GM19468 (cell line): ENCODE measurements at regions not wholly inside any gene's neighbourhood (a gene's known extent, or its start where the extent isn't known, plus 50 kb on each side); places are given as distances from the start of the nearest gene placed in this dataset.
"Not testable (repeated sequence)": the region's sequence is repeated elsewhere in the genome, so short reads cannot be mapped to it uniquely, and the experiment has no call there.

Source experiments
- ATAC-seq: cut with Tn5 transposase; IDR thresholded peaks from one replicate; pipeline ENCODE4 v1.9.1; 2021; ENCODE audit warnings: mild to moderate bottlenecking, moderate library complexity, moderate number of reproducible peaks; ENCODE audit not compliant: unreplicated experiment; ENCODE audit errors: extremely low read depth

DNA sequence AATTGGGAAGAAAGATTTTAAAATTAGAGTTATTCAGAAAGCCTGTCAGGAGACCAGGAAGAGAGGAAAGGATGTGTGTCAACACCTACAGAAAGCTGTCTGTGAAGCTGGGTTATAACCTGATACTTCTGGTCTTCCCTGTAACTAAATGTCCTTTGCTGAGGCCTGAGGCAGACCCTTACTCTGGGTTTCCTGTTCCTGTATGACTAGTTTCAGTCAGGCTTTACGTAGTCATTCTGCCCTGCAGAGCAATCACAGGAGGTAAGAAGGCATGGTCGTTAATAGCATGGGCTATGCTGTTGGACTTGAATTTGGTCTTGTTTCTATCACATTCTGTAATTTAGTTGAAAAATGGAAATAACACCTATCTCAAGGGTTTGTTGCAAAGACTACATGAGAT is 110.5 kb upstream of the IGFBP7 start:
- no peak for ATAC-seq

DNA sequence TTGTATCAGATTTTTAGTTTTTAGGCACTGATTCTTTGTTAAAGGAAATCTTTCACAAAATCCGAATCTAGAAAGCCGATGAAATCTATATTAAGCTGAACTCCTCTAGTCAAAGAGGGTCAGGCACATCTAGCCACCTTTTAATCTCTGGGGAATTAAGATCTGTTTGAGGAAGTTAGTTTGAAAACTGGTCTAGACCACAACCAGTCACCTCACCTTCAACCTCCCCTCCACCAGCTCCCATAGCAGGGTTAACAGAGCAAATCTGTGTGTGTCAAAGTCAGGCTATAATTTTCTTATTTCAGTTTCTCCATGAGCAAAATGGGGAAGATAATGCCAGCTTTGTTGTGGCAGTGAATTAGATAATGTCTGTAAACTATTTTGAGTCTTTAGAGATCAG is 110.0 kb upstream of the IGFBP7 start:
- ATAC-seq, result no peak

DNA sequence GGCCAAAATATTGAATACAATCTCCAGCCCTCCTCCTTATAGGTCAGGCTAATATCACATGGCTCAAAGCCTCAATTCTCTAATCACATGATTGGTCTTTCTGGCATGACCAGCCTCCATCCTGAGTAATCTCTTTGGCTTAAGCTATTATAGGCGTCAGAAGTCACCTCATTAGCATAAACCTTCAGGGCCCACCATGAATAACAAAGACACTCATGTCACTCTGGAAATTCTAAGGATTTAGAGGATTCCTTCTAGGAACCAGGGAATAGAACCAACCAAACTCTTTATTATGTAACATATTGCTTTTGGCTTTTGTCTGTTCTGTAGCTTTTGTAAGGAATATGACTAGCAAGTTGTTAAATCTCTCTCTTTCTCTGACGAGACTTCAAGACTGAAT is 109.2 kb upstream of the IGFBP7 start:
- ATAC-seq, result no peak

DNA sequence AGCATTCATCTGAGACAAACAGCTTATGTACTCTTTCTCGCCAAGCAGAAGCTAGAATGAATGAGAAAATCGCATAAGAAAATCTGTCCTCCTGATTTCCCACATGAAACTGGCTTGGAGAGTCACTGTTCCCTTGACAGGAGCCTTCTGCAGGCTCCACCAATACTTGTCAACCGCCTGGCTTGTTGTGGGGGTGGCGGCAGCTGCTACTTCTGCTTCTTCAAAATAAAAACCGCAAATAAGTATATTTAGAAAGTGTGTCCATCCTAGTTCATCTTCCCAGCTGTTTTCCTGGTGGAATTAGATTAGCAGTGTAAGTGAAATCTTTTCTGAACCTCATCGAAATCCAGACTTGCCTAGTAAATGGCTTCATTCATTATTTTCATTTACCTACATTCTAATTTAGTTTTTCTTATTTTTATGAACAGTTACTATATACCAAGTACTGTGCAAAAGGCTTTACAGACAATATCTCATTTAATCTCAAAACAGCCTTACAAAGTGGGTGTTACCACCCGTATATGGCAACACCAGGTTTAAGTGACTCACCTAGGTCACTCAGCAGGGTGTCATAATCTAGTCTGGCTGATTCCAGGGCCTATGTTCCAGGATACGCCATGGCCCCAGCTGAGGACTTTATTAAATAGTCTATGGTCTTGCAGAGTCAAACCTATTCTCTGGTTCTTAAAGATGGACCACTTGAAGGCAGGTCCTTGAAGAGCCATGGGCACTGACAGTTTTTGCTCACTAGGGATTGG is 104.6 kb upstream of the IGFBP7 start:
- ATAC-seq, result no peak

DNA sequence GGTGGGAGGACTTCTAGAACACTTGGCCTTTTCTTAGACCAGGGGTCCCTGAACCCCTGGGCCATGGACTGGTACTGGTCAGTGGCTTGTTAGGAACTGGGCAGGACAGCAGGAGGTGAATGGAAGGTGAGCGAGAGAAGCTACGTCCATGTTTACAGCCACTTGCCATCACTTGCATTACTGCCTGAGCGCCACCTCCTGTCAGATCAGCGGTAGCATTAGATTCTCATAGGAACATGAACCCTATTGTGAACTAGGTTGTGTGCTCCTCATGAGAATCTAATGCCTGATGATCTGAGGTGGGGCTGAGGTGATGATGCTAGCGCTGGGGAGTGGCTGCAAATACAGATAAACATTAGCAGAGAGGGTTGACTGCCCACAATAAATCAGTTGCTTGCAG is 100.9 kb upstream of the IGFBP7 start:
- ATAC-seq, result no peak

DNA sequence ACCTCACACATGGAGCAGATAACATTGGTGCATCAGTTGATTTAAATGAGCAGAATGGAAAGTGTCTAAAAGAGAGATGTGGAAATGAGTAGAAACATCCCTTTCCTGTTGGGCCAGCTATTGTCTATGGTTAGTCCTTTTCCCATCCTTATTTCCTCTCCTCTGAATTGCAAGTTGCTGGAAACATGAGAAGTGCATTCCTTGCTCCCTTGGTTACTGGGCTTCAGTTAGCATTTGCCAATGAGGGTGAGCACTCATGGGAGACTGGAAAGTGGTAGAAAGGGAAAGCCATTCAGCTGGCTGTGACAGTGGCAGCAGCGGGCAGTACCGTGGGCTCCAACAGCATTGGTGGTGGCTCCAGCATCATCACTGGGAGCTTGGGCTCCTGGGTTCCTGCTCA is 96.0 kb upstream of the IGFBP7 start:
- no peak for ATAC-seq

DNA sequence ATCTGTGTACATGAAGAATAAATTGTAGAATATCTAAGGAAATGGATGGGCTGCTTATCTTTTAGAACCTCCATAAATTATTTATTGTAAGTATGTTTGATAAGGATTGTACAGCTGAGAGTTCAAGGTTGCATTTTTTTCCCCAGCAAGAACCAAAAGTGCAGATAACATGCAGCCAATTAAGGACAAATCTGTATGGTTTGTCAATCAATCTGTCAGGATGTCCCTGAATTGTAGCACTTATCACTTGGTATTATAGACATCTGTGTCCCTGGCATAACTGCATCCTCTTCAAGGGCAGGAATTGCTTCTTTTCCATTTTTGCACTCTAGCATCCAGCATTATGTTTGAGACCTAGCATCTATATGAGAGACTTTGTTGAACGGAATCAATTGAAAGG is 95.4 kb upstream of the IGFBP7 start:
- no peak for ATAC-seq

DNA sequence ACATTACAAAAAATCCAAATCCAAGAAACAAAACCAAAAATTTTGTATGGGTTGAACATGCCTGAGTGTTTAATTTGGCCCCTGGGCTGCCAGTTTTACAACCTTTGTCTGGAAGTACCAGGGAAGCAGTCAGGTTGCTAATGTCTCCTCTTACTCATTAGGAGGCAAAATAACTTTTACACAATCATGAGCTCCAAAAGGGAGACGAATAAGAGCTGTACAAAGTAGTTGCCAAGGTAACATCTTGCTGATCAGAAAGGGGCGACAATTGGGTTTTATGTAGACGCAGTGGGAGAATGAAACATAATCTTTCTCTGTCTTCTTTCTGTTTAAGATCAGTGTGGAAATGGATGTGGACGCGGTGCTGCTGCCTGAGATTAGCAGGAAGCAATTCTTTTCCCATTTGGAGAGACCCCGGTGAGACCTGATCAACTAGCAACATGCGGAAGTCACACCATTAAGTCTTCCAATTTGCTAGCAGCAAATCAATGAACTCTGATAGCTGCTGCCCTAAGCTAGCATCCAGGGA is 90.7 kb upstream of the IGFBP7 start:
- ATAC-seq, result no peak

DNA sequence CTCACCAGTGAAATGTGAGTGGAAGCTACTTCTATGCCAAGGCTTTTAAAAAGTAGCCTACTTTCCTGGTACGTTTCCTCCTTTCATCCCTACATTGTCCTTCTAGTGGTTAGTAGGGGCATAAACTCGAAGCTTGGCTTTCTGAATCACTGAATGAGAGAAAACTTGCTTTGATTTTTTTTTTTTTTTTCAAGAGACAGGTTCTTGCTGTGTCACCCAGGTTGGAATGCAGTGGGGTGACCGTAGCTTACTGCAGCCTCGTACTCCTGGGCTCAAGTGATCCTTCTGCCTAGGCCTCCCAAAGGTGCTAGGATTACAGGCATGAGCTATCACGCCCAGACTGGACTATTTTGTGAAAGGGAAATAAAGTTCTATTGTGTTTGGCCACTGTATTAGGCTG is 89.1 kb upstream of the IGFBP7 start:
- no peak for ATAC-seq

DNA sequence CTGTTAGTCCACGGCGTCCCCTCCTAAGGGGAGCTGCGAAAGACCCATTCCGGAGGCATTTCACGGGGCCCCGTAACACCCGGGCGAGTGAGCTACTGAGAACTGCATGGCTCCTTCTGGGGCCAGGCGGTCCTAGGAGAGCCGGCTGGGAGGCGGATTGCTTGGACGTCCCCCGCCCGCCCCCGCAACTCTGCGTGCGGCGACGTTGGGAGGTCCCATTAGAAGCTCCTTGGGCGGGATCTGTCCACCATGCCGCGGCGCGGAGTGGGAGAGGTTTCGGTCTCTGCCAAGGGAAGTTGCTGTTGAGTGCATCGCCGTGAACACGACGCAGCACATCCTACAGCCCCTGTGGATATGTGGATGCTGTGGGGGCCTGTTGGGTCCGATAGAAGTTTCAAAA is 85.4 kb upstream of the IGFBP7 start:
- ATAC-seq, result no peak

DNA sequence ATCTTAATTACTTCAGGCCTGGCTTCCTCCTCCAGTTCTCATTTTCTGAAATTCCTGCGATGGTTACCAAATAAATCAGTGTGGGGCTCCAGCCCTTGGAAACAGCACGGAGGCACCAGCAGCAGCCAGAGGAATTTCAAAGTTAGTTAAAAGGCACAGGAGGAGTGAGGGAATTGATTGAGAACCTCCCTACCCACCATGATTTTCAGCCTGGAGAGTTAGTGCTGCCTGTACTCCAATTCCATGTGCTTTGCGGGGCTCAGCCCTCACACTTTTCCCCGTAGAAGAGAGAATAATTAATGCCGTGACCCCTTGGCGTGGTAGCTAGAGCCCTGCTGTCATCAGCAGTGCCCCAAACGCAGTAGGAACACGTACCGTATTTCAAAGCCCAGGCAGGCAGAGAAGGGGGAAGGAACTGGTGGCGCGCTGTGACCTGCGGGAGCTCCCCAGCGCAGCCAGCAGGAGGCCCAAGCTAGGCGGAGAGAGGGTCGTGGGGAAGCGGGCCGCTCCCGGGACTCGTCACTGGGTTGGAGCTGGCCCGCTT is 84.0 kb upstream of the IGFBP7 start:
- ATAC-seq, result no peak

DNA sequence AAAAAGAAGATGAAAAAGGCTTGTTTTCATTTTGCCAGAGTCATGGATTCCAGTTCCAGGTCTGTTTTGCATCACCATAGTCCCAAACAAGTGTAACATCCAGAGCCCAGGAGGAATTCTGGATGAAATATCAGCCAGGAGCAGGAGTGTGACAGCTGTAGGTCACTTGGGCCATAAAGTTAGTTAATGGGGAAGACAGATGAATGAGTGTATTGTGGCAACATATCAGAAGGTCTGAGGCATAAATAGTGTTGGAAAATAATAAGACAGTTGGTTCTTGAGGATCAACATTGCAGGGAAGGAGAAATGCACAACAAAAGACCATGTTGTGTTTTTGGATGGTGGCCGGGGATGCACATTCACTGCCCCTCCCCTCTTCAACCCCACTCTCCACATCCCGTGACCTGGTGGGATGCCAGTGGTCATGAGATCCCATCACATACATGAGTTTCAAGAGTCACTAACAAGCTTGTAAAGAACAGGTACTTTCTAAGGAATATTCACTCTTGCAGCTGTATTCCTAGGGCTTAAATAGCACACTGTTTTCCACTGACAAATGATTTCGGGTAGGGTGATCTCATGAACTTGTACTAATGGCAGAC is 83.1 kb upstream of the IGFBP7 start:
- ATAC-seq, result no peak

DNA sequence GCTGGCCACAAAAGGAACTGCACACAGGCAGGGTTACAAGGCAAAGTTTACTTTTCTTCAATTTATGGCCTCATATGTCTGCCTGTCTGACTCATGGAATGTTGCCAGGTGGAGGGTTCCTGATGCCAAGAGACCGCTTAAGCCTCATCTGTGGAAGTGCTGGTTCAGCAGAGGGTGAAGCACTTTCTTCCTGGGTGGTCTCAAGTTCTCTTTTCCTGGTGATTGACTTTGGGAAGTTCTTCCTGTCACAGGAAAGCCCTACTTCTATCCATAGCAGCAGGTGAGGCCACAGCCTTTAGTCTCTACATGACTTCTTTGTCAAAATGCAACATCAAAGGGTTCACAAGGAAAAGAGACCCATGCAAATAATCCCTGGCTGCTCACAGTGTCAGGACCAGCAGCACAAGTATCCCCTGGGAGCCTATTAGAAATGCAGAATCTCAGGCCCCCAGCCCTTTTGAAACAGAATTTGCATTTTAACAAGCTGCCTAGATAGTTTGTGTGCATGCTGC is 81.4 kb upstream of the IGFBP7 start:
- no peak for ATAC-seq

DNA sequence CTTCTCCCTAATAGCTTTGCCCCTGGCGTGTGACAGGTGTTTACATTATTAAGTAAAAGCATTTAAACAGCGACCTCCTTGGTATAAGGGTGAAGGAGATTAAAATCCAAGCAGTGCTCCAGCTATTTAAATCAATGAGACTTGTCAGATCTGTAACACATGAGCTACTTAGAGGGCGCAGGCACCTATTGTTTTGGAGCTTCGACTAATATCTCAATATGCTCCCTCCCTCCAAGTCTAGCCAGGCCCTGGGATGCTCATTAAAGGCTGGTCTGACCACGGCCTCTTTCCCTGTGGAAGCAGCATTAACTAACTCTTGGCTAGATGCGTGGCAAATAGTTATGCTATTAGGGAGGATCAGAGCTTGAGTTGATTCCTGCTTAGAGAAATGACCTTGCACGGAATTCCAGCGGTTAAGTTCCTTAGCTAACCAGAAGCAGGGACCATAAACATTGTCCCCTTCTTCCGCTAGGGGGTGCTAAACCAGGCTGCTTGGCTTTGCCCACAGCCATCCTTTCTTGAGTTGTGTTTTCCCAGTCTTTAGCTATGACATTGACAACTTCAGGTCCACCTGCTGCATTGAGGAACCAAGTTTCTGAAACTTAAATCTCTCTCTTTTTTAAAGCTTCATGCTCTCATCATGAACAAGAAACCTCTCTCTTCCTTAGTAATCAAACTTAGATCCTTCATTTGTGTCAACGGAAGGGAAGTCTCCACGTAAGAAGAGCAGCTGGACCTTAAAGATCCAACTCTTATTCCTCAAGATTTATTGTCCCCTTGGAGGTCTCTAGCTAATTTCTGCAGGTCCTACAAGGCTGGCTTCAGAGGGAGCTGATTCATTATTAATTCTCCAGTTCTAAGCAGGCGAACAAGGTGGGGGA is 80.7 kb upstream of the IGFBP7 start:
- ATAC-seq, result no peak

DNA sequence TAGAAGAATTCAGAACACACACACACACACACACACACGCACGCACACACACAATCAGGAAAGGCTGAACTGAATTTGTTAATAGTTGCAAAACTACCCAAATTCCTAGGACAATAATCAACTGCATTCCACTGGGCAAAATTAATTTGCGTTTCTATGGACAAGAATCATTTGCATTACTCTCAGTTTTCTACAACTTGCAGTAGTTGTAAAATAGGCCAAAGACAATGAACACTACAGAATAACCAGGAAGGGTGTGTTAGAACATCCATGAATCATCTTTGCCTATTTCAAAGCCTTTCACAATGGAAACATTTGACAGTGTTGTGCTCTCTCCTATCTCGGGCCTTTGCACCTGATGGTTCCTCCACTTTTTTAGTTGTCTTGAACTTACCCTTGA is 77.1 kb upstream of the IGFBP7 start:
- ATAC-seq, result no peak

DNA sequence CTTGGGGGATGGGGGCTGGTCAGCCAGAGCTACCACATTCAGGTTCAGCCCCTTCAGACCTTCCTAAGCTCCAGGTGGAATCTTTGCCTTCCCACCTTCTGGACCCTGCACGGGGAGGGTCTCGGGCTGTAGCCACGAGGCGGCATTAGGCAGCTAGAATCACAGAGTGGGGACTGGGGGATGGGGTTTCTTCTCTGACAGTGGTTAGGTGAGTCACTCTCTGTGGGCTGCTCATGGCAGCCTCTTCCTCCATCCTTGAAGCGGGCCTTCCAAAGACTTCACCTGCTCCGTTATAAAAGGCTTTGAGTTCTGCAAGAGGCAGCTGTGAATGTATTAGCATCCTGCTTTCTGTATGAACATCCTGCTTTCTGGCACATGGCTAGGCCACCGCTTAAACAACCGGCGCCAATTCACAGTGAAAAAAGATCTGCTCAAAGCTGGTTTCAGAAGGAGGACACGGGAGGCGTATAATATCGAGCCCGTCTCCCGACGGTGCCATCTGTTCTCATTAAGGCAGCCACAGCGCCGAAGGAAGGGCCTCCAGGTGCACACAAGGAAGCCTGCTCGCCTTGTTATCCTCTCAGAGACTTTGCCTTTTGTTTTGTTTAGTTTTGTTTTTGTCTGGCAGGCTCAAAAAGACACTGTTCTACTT is 74.3 kb upstream of the IGFBP7 start:
- ATAC-seq, result no peak

DNA sequence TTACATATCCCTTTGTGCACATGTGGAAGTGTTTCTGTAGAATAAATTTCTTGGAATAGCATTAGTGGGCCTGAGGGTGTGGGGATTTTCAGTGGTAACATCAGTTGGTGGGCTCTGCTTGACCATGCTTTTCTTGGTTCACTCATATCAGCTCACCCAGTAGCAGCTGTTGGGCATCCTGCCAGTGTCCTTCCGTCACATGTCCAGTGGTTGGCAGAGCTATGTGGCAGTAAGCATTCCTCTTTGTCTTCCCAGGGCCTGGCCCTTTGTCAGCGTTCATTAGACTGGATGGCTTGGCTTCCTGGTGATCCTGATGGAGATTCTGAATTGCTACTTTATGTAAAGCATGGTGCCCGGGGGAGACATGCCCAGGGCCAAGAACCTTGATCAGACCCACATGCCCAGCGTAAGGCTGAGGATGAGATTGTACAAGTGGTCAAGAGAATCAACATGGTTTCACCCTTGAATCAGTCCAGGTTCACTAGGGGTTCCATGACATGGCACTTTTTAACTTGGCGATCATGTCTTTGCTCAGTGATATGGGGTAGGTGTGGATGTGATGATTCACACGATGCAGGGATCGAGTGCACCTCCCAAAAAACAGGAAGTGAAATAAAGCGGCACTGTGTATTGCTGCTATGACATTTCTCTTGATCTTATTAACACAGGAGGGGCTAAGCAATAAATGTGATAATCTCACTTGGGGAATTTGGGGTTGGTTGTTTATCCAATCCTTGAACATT is 72.1 kb upstream of the IGFBP7 start:
- no peak for ATAC-seq

DNA sequence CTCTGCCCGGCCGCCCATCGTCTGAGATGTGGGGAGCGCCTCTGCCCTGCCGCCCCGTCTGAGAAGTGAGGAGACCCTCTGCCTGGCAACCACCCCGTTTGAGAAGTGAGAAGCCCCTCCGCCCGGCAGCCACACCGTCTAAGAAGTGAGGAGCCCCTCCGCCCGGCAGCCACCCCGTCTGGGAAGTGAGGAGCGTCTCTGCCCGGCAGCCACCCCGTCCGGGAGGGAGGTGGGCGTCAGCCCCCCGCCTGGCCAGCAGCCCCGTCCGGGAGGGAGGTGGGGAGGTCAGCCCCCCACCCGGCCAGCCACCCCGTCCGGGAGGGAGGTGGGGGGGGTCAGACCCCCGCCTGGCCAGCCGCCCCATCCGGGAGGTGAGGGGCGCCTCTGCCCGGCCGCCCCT is 63.0 kb upstream of the IGFBP7 start:
- ATAC-seq, result not testable (repeated sequence)

DNA sequence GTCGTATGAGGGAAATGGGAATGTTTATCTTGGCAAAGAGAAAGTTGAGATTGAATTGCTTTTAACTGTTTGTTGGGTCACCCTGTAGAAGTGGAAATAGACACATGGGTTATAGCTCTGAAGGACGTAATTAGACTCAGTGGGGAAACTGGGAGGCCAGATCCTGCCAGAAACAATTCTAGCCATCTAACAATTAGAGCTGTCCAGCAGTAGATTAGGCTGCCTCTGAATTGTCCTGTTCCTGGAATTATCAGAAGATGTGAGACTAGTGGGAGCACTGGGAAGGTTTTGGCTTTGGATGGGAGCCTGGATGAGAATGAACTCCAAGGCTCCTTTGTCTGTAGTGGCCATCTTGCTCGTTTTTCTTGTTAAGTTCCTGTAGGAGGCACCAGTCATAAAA is 61.9 kb upstream of the IGFBP7 start:
- no peak for ATAC-seq
